ENCODE measurements at regions not wholly inside any gene's neighbourhood (a gene's known extent, or its start where the extent isn't known, plus 50 kb on each side); places are given as distances from the start of the nearest gene placed in this dataset.

DNA sequence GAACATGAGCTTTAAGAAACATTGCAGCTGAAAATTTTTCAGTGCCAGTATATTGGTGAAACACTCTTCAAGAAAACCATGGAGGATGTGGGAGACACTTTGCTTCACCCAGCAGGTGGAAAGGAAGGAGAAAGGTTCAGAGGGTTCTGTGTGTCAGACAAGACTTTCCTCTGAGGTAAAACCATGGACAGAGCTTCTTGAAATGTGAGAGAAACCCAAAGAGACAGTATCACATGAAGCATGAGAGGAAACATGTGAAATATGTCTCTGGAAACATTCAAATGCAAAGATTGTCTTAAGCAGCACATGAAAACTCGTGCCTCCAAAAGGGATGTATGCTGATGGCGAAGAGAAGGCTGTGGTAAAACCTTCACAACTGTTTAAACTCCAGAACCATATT is 368.9 kb upstream of the ST8SIA4 start:
- Histone ChIP-seq H3K27ac (no peak overlapping the region), H3K27me3 (no peaks in the 10 kb centered on the region), H3K9me3 (no peaks in the 10 kb centered on the region), H3K4me3 (no peak overlapping the region), H3K36me3 (no peaks in the 10 kb centered on the region), H3K4me1 (no peaks in the 10 kb centered on the region)
- no peak for DNase-seq (ENCODE audit: low spot score in 2 of 2)
- TF ChIP-seq POLR2A (IDR thresholded peaks at IDR 0.05) (no peak), EP300 (IDR thresholded peaks at IDR 0.05) (no peak), CTCF (IDR thresholded peaks at IDR 0.05) (no peak)
- 80 to 87% methylated on average over 2 of the region's 2 CpGs for WGBS, 2 donors

DNA sequence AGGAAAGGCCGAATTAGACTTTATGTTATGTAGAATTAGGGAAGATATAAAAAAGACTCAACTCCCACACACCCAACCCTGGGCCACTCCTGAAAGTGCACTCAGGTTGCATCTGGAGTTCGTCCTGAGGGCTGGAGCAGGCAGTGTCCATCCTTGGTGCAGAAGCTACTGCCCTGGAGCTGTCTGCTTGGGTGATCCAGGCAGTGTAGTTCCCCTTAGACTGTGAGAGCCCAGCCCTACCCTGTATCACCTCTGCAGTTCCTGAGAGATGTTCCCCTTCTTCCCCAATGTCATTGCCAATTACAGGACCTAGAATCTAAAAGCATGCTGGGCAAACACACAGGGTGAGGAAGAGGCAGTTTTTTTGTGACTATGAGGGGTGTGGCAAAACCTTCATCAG is 368.3 kb upstream of the ST8SIA4 start:
- 70 to 72% methylated on average over 2 of the region's 2 CpGs for WGBS, 2 donors
- TF ChIP-seq CTCF (IDR thresholded peaks at IDR 0.05), result no peak
- TF ChIP-seq EP300 (IDR thresholded peaks at IDR 0.05), result no peak
- no peak for TF ChIP-seq POLR2A (IDR thresholded peaks at IDR 0.05)
- no peak overlapping the region for H3K27ac ChIP-seq
- no peaks in the 10 kb centered on the region for H3K4me1 ChIP-seq
- H3K27me3 ChIP-seq, result no peaks in the 10 kb centered on the region
- H3K9me3 ChIP-seq, result no peaks in the 10 kb centered on the region
- DNase-seq (ENCODE audit: low spot score in 2 of 2), result no peak
- no peak overlapping the region for H3K4me3 ChIP-seq
- no peaks in the 10 kb centered on the region for H3K36me3 ChIP-seq

DNA sequence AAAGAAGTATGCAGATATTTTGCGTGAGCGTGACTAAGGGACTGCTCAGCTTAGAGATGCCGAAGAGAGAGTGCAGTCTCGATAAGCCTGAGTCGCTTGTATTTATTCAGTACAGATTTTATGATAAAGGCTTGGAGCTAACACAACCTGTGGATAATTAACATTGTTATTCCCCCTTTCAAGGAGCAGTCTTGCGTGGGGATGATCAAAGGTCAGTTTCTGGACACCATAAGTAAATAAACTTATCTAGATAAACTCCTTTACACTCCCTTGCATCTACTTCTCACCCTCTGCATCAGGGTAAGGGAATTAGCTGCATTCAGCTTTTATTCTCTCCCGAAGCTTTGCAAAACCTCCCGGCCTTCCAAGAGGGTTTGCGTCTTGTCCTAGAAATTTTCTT is 357.8 kb upstream of the ST8SIA4 start:
- H3K36me3 ChIP-seq, result no peaks in the 10 kb centered on the region
- no peaks in the 10 kb centered on the region for H3K27me3 ChIP-seq
- peaks cover 0 to 8% (median 0%) of the 10 kb centered on the region in 4 donors for H3K9me3 ChIP-seq
- WGBS, 2 donors, result 89 to 90% methylated on average over 9 of the region's 9 CpGs
- DNase-seq (ENCODE audit: low spot score in 2 of 2), result no peak
- H3K4me1 ChIP-seq, result no peaks in the 10 kb centered on the region
- H3K27ac ChIP-seq, result no peak overlapping the region
- TF ChIP-seq EP300 (IDR thresholded peaks at IDR 0.05) (no peak), CTCF (IDR thresholded peaks at IDR 0.05) (no peak), POLR2A (IDR thresholded peaks at IDR 0.05) (no peak)
- H3K4me3 ChIP-seq, result no peak overlapping the region

GRCh38 chr5:101253096-101253495 is 350.0 kb upstream of the ST8SIA4 start:
- Histone ChIP-seq H3K36me3 (no peaks in the 10 kb centered on the region), H3K27ac (no peak overlapping the region), H3K4me3 (no peak overlapping the region), H3K9me3 (peaks cover 0 to 4% (median 1%) of the 10 kb centered on the region in 4 donors), H3K4me1 (no peaks in the 10 kb centered on the region), H3K27me3 (no peaks in the 10 kb centered on the region)
- TF ChIP-seq POLR2A (IDR thresholded peaks at IDR 0.05) (no peak), CTCF (IDR thresholded peaks at IDR 0.05) (no peak), EP300 (IDR thresholded peaks at IDR 0.05) (no peak)
- 87 to 89% methylated on average over 4 of the region's 4 CpGs for WGBS, 2 donors
- no peak for DNase-seq (ENCODE audit: low spot score in 2 of 2)

- Histone ChIP-seq H3K4me1 (no peaks in the 10 kb centered on the region), H3K27ac (no peak overlapping the region), H3K4me3 (no peak overlapping the region), H3K9me3 (peaks cover 0 to 27% (median 0%) of the 10 kb centered on the region in 4 donors), H3K36me3 (no peaks in the 10 kb centered on the region), H3K27me3 (no peaks in the 10 kb centered on the region)
- DNase-seq (ENCODE audit: low spot score in 2 of 2), result no peak
- 76 to 98% methylated on average over 1 of the region's 1 CpG for WGBS, 2 donors
- TF ChIP-seq EP300 (IDR thresholded peaks at IDR 0.05) (no peak), CTCF (IDR thresholded peaks at IDR 0.05) (no peak), POLR2A (IDR thresholded peaks at IDR 0.05) (no peak)
Observed at GRCh38 chr5:101244621-101245020, 341.5 kb upstream of the ST8SIA4 start.
